ENCODE measurements at regions not wholly inside any gene's neighbourhood (a gene's known extent, or its start where the extent isn't known, plus 50 kb on each side); places are given as distances from the start of the nearest gene placed in this dataset.

GRCh38 chr5:142206801-142207200 lies 98.2 kb downstream of the NDFIP1 start:
- Histone ChIP-seq H3K27ac (no peak overlapping the region), H3K4me1 (no peaks in the 10 kb centered on the region), H3K36me3 (no peaks in the 10 kb centered on the region), H3K27me3 (no peaks in the 10 kb centered on the region), H3K9me3 (no peaks in the 10 kb centered on the region), H3K4me3 (no peak overlapping the region)
- no peak for DNase-seq (ENCODE audit: low spot score in 2 of 2)
- WGBS, 2 donors: 62 to 66% methylated on average over 2 of the region's 2 CpGs
- TF ChIP-seq CTCF (IDR thresholded peaks at IDR 0.05): no peak
- TF ChIP-seq POLR2A (IDR thresholded peaks at IDR 0.05): no peak
- TF ChIP-seq EP300 (IDR thresholded peaks at IDR 0.05): no peak

- Histone ChIP-seq H3K36me3 (no peaks in the 10 kb centered on the region), H3K27ac (no peak overlapping the region), H3K4me1 (no peaks in the 10 kb centered on the region), H3K9me3 (no peaks in the 10 kb centered on the region), H3K27me3 (no peaks in the 10 kb centered on the region), H3K4me3 (no peak overlapping the region)
- DNase-seq (ENCODE audit: low spot score in 2 of 2): no peak
- WGBS, 2 donors: 72 to 74% methylated on average over 4 of the region's 4 CpGs
- TF ChIP-seq EP300 (IDR thresholded peaks at IDR 0.05): no peak
- no peak for TF ChIP-seq CTCF (IDR thresholded peaks at IDR 0.05)
- no peak for TF ChIP-seq POLR2A (IDR thresholded peaks at IDR 0.05)
These were observed 95.6 kb downstream of the NDFIP1 start for GRCh38 chr5:142204219-142204618.
